ENCODE measurements at regions not wholly inside any gene's neighbourhood (a gene's known extent, or its start where the extent isn't known, plus 50 kb on each side); places are given as distances from the start of the nearest gene placed in this dataset.
A peak's percentile ranks its signal among the peaks of the same experiment; 100 is the strongest.

DNA sequence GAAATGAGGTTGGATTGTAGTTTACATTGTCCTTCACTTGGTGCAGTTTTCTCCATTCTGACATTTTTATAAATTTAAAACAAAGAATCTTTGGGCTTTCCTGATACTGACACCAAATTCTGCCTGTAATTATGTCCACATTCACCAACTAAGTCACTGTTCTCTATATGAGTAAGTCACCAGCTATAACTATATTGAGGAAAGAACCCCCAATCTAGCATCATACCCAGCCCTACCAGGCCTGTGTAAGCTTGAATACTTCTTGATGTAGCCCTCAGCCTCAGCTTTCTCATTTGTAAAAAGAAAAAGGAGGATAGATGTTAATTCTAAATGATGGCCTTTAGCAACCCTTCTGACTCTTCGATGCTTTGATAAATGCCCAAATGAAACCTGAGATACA lies 112.7 kb upstream of the FST start:
- Mint-ChIP-seq H3K36me3 (ENCODE audit: insufficient read depth, unreplicated experiment) (peaks cover 10% of the 10 kb centered on the region), H3K27ac (ENCODE audit: unreplicated experiment) (peak overlapping the region; percentile 80), H3K4me3 (ENCODE audit: low read depth, unreplicated experiment) (no peak overlapping the region), H3K9me3 (ENCODE audit: low read depth, unreplicated experiment) (peaks cover 3% of the 10 kb centered on the region), H3K27me3 (ENCODE audit: unreplicated experiment) (no peaks in the 10 kb centered on the region), H3K4me1 (ENCODE audit: low read depth, unreplicated experiment) (peaks cover 60% of the 10 kb centered on the region)
- TF ChIP-seq, protein P1, sequence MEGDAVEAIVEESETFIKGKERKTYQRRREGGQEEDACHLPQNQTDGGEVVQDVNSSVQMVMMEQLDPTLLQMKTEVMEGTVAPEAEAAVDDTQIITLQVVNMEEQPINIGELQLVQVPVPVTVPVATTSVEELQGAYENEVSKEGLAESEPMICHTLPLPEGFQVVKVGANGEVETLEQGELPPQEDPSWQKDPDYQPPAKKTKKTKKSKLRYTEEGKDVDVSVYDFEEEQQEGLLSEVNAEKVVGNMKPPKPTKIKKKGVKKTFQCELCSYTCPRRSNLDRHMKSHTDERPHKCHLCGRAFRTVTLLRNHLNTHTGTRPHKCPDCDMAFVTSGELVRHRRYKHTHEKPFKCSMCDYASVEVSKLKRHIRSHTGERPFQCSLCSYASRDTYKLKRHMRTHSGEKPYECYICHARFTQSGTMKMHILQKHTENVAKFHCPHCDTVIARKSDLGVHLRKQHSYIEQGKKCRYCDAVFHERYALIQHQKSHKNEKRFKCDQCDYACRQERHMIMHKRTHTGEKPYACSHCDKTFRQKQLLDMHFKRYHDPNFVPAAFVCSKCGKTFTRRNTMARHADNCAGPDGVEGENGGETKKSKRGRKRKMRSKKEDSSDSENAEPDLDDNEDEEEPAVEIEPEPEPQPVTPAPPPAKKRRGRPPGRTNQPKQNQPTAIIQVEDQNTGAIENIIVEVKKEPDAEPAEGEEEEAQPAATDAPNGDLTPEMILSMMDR (IDR thresholded peaks at IDR 0.05; ENCODE audit: unreplicated experiment), result no peak
- no TSS peak for BruUV-seq (replicated peaks)
- intact Hi-C loops (cut with micrococcal nuclease; ENCODE audit: unreplicated experiment), result loop anchor here (10.0 kb wide), 1 partner anchor 193 kb away; no protein-coding TSS in a partner anchor
- DNase-seq, result no peak
- CTCF ChIA-PET, result no interaction called here

DNA sequence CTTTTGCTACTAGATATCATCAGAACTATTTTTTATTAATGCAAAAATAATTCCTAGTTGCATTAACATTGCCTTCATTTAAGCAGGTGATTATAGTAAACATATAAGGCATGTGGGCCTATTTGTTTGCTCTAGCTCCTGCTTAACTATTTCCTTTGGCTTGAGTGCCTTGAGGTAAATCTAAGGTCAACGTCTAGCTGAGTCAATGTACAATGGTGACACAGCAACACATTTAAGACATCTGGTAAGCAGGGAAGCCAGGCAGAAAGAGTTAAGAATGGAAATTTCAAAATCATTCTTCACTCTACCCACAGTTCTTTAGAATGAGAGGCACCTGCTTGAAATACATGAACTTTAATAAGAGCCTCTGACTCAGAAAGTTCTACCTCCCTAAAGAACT lies 111.9 kb upstream of the FST start:
- no peaks in the 10 kb centered on the region for H3K27me3 Mint-ChIP-seq (ENCODE audit: unreplicated experiment)
- H3K9me3 Mint-ChIP-seq (ENCODE audit: low read depth, unreplicated experiment), result peaks cover 3% of the 10 kb centered on the region
- H3K27ac Mint-ChIP-seq (ENCODE audit: unreplicated experiment), result peak overlapping the region; percentile 80
- intact Hi-C loops (cut with micrococcal nuclease; ENCODE audit: unreplicated experiment), result loop anchor here (10.0 kb wide), 1 partner anchor 194 kb away; no protein-coding TSS in a partner anchor
- H3K4me3 Mint-ChIP-seq (ENCODE audit: low read depth, unreplicated experiment), result no peak overlapping the region
- peaks cover 53% of the 10 kb centered on the region for H3K4me1 Mint-ChIP-seq (ENCODE audit: low read depth, unreplicated experiment)
- CTCF ChIA-PET, result no interaction called here
- TF ChIP-seq, protein P1 (IDR thresholded peaks at IDR 0.05; ENCODE audit: unreplicated experiment), result no peak
- DNase-seq, result no peak
- no TSS peak for BruUV-seq (replicated peaks)
- H3K36me3 Mint-ChIP-seq (ENCODE audit: insufficient read depth, unreplicated experiment), result peaks cover 6% of the 10 kb centered on the region

DNA sequence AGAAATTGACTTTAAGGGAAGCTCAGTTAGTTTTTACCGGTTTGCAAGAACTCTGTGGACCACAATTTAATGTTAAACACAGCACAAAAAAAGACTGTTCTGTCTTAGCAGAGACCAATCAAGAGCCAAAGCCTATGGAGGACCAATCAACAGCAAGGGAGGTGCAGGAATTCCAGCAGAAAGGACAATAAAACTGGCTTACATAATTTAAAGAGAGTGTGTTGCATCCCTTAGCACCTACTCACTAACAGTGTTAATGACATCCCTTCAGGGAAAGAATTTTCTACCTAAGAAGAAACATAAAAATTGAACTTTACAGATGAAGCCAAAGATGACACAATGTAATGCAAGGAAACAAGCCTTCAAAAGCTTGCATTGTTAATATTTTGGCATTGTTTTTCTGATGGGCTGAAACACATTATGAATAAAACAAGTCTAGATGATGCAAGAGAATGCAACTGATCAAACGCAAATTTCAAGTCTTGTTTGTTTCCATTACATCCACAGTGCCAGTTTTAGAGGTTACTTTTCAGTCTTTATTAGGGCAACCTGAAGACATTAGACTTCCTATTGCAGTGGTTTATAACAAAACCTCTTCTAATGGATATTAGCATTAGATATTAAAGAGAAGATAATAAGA lies 111.3 kb upstream of the FST start:
- Mint-ChIP-seq H3K27ac (ENCODE audit: unreplicated experiment) (peak overlapping the region; percentile 80), H3K4me1 (ENCODE audit: low read depth, unreplicated experiment) (peaks cover 47% of the 10 kb centered on the region), H3K36me3 (ENCODE audit: insufficient read depth, unreplicated experiment) (peaks cover under 1% of the 10 kb centered on the region), H3K27me3 (ENCODE audit: unreplicated experiment) (no peaks in the 10 kb centered on the region), H3K9me3 (ENCODE audit: low read depth, unreplicated experiment) (peaks cover 3% of the 10 kb centered on the region), H3K4me3 (ENCODE audit: low read depth, unreplicated experiment) (no peak overlapping the region)
- intact Hi-C loops (cut with micrococcal nuclease; ENCODE audit: unreplicated experiment), result loop anchor here (10.0 kb wide), 1 partner anchor 194 kb away; no protein-coding TSS in a partner anchor
- no peak for DNase-seq
- no TSS peak for BruUV-seq (replicated peaks)
- TF ChIP-seq, protein P1 (IDR thresholded peaks at IDR 0.05; ENCODE audit: unreplicated experiment), result no peak
- CTCF ChIA-PET, result no interaction called here

DNA sequence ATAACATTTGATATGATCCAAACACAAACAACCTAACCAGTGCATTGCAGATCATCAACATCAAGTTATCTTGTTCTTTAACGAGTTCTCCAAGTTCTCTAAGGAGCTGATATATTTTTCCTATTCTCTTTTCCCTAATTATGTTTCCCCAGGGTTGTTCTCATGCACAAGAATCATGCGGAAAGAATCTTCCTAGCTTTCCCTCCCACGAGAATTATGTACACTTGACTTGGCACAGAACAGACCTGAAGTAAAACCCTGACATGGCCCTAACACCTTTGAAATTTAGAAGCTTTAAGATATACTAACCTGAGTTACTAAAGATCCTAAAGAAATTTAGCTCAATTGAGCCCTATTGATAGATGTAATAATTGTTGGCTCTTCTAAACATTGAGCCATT lies 110.7 kb upstream of the FST start:
- no peak overlapping the region for H3K4me3 Mint-ChIP-seq (ENCODE audit: low read depth, unreplicated experiment)
- peak overlapping the region; percentile 65 for H3K27ac Mint-ChIP-seq (ENCODE audit: unreplicated experiment)
- H3K27me3 Mint-ChIP-seq (ENCODE audit: unreplicated experiment), result no peaks in the 10 kb centered on the region
- DNase-seq, result no peak
- BruUV-seq (replicated peaks), result no TSS peak
- no peaks in the 10 kb centered on the region for H3K36me3 Mint-ChIP-seq (ENCODE audit: insufficient read depth, unreplicated experiment)
- CTCF ChIA-PET, result no interaction called here
- peaks cover 3% of the 10 kb centered on the region for H3K9me3 Mint-ChIP-seq (ENCODE audit: low read depth, unreplicated experiment)
- intact Hi-C loops (cut with micrococcal nuclease; ENCODE audit: unreplicated experiment), result loop anchor here (10.0 kb wide), 1 partner anchor 195 kb away; no protein-coding TSS in a partner anchor
- peaks cover 41% of the 10 kb centered on the region for H3K4me1 Mint-ChIP-seq (ENCODE audit: low read depth, unreplicated experiment)
- TF ChIP-seq, protein P1 (IDR thresholded peaks at IDR 0.05; ENCODE audit: unreplicated experiment), result no peak
